Hindlimb muscle (tissue), 1 donor: ENCODE measurements at regions not wholly inside any gene's neighbourhood (a gene's known extent, or its start where the extent isn't known, plus 50 kb on each side); places are given as distances from the start of the nearest gene placed in this dataset.
"Not testable (repeated sequence)": the region's sequence is repeated elsewhere in the genome, so short reads cannot be mapped to it uniquely, and the experiment has no call there.

ENCODE experiments used
- DNase-seq: peaks from one replicate; pipeline ENCODE4 v3.0.0-alpha.2; 2013

- no peak for DNase-seq
Observed at GRCh38 chr4:72875545-72875944, 194.0 kb downstream of the COX18 start.

- DNase-seq = no peak
Observed at GRCh38 chr4:72875138-72875537, 194.4 kb downstream of the COX18 start.

GRCh38 chr4:72864898-72865297 lies 204.6 kb downstream of the COX18 start:
- DNase-seq = no peak

GRCh38 chr4:72864277-72864676 lies 205.2 kb downstream of the COX18 start:
- DNase-seq = not testable (repeated sequence)

DNA sequence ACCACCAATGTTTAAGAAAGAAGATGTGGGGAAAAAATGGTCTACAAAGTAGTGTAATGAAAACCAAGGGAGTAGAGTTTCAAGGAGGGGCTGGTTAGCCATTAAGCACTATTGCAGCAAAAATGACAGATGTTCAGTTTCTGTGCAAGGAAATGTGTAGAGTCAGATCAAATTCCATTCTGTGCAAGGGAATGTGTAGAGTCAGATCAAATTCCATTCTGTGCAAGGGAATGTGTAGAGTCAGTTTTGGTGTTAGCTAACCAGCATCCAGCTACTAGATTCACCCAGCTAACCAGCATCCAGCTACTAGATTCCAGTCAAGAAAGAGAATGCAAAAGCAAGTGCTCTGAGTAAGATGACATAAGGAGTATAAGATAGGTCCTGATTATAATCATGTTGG lies 208.8 kb downstream of the COX18 start:
- no peak for DNase-seq

- DNase-seq = no peak
Observed at GRCh38 chr4:72858328-72858727, 211.2 kb downstream of the COX18 start.

- no peak for DNase-seq
Observed at GRCh38 chr4:72857787-72858186, 211.7 kb downstream of the COX18 start.

DNA sequence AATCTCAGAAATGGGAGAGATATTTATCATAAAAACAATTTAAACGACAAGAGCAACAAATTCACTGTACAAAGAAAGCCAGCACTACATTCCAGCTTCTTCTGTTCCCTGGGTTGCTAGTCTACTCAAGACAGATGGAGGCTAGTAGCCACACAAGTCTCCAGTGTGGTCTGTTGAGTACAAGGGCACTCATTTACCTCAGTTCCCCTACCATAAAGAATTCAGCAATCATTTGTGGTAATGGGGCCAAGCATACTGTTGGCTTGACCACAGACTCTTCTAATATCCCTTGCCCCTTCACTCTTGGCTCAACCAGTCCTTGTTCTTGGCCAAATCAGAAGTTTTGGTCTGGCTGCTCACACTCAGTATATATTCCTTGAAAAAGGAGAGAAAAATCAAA lies 212.3 kb downstream of the COX18 start:
- no peak for DNase-seq

DNA sequence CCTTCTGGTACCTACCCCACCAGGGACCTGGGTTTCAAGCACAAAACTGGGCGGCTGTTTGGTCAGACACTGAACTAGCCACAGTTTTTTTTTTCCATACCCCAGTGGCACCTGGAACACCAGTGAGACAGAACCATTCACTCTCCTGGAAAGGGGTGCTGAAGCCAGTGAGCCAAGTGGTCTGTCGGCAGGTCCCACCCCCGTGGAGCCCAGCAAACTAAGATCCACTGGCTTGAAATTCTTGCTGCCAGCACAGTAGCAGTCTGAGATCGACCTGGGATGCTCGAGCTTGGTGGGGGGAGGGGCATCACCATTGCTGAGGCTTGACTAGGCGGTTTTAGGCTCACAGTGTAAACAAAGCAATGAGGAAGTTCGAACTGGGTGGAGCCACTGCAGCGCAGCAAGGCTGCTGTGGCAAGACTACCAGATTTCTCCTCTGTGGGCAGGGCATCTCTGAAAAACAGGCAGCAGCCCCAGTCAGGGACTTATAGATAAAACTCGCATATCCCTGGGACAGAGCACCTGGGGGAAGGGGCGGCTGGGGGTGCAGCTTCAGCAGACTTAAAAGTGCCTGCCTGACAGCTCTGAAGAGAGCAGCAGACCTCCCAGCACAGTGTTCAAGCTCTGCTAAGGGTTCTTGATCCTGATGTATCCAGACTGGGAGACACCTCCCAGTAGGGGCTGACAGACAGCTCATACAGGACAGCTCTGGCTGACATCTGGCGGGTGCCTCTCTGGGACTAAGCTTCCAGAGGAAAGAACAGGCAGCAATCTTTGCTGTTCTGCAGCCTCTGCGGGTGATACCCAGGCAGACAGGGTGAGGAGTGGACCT lies 223.0 kb downstream of the COX18 start:
- no peak for DNase-seq

- no peak for DNase-seq
Observed at GRCh38 chr4:72843466-72843865, 226.1 kb downstream of the COX18 start.

GRCh38 chr4:72842323-72842722 lies 227.2 kb downstream of the COX18 start:
- no peak for DNase-seq

DNA sequence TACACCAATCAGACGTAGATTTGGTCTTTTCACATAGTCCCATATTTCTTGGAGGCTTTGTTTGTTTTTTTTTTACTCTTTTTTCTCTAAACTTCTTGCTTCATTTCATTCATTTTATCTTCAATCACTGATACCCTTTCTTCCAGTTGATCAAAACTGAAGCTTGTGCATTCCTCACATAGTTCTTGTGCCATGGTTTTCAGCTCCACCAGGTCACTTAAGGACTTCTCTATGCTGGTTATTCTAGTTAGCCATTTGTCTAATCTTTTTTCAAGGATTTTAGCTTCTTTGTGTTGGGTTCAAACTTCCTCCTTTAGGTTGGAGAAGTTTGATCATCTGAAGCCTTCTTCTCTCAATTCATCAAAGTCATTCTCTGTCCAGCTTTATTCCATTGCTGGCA lies 229.3 kb downstream of the COX18 start:
- DNase-seq = not testable (repeated sequence)

- no peak for DNase-seq
Observed at GRCh38 chr4:72828864-72829263, 240.7 kb downstream of the COX18 start.

GRCh38 chr4:72827968-72828367 lies 241.5 kb downstream of the COX18 start:
- no peak for DNase-seq

DNA sequence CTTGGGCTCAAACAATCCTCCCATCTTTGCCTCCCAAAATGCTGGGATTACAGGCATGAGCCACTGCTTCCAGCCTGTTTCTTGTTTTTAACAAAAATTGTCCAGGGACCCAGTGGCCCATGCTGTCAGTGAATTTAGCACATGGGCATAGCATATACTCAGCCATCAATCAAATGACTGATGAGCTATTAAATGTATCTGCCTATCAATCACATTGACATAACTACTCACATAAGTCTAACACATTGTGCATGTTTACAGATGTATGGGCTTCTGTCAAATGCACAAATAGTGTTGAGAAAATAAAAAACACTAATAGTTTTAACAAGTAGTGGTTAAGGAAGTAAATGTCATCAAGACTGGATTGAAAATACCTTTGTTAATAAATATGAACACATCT lies 249.4 kb downstream of the COX18 start:
- no peak for DNase-seq

DNA sequence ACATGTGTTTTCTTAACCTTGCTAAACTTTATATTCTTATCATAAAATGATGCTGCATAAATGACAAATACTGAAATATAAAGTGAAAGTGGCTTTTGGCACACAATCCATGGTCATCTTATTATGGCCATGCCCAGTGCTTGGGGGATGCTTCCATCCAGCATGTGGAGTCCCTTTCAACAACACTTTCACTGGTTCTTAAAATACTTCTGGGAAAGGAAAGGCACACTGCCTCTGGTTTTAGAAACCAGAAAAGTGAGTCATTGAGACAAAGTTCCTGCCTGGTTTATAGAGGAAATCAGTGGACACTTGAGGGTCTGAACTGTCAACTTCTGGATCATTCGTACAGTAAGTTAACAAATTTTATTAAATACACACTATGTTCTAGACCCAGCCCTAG lies 248.0 kb upstream of the ADAMTS3 start:
- DNase-seq = no peak

DNA sequence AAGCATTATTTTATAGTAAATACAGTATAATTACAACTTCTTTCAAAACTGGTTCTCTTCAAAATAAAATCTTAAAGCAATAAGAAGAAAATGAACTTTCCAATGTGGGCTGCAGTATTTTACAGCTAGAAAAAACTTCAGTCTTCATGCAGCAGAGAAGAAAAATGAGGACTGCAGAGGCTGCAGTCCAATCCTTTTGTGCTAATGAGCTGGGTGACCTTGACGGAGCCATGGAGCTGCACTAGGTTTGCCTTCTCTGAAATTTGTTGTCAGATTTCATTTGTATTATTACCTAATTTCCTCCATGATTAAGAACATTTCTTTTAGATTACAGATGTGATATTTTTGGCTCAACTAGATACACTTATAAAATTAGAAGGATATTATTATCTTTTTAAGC lies 245.2 kb upstream of the ADAMTS3 start:
- DNase-seq = no peak

DNA sequence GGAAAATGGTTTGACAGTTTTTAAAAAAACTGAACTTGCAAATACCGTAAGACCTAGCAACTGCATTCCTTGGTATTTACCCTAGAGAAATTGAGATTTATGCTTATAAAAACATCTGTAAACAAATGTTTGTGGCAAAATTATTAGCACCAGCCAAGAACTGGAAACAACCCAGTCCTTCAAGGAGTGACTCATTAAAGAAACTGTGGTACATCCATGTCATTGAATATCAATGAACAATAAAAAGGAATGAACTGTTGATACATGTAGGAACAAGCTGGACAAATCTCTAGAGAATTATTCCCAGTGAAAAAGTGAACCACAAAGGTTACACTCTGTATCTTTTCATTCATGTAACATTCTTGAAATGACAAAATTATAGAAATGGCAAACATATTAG lies 240.2 kb upstream of the ADAMTS3 start:
- no peak for DNase-seq

GRCh38 chr4:72805284-72805683 lies 236.3 kb upstream of the ADAMTS3 start:
- no peak for DNase-seq

DNA sequence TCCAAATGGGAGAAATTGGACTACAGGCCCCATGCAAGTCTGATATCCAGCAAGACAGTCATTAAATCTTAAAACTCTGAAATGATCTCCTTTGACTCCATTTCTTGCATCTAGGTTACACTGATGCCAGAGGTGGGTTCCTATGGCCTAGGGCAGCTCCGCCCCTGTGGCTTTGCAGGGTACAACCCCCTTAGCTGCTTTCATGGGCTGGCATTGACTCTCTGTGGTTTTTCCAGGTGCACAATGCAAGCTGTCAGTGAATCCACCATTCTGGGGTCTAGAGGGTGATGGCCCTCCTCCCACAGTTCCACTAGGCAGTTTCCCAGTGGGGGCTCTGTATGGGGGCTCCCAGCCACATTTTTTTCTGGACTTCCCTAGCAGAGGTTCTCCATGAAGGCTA lies 228.5 kb upstream of the ADAMTS3 start:
- no peak for DNase-seq

DNA sequence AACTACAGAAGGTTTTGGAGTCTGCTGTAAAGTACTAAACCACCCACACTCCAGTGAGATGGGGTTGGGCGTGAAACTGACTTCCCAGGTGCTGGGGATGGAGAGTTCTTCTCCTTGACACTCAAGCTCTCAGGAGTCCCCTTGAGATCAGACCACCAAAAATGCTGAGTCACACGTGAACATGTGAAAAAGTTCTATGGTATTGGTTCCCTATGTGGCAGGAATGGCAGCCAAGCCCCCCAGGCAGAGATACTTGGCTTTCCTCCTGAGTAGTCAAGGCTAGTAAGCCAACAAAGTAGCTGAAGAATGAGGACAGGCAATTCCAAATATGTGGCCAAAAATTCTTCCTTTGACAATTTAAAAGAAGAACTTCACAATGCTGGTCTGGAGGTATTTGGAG lies 222.0 kb upstream of the ADAMTS3 start:
- DNase-seq = no peak

GRCh38 chr4:72786401-72786990 lies 217.5 kb upstream of the ADAMTS3 start:
- DNase-seq = no peak

DNA sequence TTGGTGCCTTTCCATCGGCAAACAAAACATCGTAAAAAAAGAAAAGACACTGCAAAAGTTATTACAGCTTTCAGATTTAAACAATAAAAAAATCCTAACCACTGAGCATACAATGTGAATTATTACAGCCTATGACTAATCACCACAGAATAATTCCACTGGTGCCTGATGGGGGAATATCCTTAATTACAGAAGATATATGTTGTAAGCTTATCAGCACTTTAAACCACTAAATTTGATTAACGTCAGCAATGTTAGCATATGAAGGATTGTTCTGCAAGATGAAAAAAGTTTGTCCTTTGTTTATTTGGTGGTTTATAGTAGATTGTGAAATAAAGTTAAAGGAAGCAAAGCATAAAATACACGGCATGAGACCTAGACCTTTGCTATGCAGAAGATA lies 210.2 kb upstream of the ADAMTS3 start:
- no peak for DNase-seq

DNA sequence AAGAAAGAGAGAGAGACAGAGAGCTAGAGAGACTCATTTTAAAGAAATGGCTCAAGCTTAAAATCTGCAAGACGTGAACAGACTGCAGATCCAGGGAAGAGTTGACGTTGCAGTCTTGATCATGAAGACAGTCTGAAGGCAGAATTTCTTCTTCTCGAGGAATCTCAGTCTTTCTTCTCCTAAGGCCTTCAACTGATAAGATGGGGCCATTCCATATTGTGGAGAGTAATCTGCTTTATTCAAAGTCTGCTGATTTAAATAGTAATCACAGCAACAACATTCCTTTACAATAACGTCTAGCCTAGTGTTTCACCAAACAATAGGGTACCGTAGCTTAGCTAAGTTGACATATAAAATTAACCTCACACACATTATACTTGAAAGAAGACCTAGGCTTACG lies 208.4 kb upstream of the ADAMTS3 start:
- DNase-seq = no peak

GRCh38 chr4:72770708-72771107 lies 201.7 kb upstream of the ADAMTS3 start:
- DNase-seq = no peak
